ENCODE measurements at regions not wholly inside any gene's neighbourhood (a gene's known extent, or its start where the extent isn't known, plus 50 kb on each side); places are given as distances from the start of the nearest gene placed in this dataset.

GRCh38 chr3:16808393-16809107 lies 76.2 kb upstream of the PLCL2 start:
- in situ Hi-C loops (cut with MboI; ENCODE audit: low sequenced_read_pairs, unreplicated experiment): no loop called here
- DNase-seq (ENCODE audit: low spot score): no peak
- no peak for TF ChIP-seq CTCF (IDR thresholded peaks at IDR 0.05; ENCODE audit: borderline replicate concordance, control extremely low read depth, extremely low read depth, insufficient read depth, missing control alignments)

DNA sequence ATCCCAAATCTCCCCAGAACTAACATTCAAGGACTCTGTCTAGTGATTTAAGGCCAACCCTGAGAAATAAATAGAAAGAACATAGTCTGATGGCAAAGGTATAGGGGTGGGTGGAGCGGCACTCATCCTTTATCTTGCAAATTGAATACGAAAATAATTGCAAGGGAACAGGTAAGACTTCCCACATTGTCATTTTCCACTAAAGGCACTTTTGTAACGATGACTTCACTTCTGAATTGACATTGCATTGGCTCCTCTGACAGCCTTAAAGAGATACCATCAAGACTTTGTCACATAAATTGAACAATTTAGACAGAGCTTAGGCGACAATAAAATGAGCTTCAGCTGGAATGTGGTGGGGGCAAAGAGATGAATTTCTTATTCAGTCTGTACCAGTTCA lies 75.3 kb upstream of the PLCL2 start:
- in situ Hi-C loops (cut with MboI; ENCODE audit: low sequenced_read_pairs, unreplicated experiment): no loop called here
- DNase-seq (ENCODE audit: low spot score): no peak
- no peak for TF ChIP-seq CTCF (IDR thresholded peaks at IDR 0.05; ENCODE audit: borderline replicate concordance, control extremely low read depth, extremely low read depth, insufficient read depth, missing control alignments)

DNA sequence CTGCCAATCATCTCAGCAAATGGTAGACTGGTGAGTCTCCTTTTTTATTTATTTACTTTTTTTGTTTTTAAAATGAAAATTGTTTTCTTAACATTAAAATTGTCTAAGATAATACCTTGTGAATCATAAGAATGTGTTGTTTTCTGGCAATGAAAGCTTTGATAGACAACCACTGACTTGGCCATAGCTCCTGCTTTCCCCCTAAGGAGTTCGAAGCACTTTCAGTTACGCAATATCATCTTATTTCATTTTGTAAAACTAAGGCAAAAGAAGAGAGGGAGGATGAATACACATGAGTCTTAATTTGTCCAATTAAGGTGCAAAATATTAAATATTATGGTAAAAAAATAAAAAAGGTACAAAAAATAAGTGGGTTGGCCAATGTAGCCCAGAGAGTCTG lies 74.8 kb upstream of the PLCL2 start:
- no peak for TF ChIP-seq CTCF (IDR thresholded peaks at IDR 0.05; ENCODE audit: borderline replicate concordance, control extremely low read depth, extremely low read depth, insufficient read depth, missing control alignments)
- no peak for DNase-seq (ENCODE audit: low spot score)
- in situ Hi-C loops (cut with MboI; ENCODE audit: low sequenced_read_pairs, unreplicated experiment): no loop called here

DNA sequence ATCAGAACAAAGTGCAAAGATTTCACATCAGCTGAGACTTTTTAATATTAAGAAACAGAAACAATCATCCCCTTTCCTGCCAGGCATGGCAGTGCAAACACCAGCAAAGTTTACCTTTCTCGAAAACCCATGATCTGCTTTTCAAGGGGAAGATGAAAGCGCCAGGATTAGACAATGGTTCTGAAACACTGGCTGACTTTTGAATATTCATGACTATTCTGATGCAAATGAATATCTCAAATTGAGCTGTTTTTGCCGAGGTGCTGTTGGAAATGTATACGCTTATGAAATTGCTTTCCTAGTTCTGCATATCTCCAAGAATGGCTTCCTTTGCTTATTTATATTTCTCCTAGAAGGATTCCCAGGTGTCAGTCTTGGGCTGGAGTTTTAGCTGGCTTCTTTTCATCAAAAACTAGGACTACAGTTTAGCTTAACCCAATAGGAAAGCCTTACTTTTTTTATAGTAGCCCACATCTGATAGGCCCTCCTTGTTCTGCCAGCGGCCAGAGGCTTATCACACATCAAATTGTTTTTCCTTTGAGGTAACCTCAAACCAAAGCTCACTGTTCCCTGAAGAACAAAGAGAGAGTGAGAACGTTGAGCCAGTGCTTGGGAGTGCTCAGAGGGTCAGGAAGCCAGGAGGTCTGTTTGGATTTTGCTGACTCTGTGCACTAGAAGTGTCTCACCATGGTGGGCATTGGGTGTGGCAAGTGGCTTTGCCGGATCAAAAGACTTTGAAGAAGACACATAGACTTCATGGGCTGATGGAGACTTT lies 74.0 kb upstream of the PLCL2 start:
- TF ChIP-seq CTCF (IDR thresholded peaks at IDR 0.05; ENCODE audit: borderline replicate concordance, control extremely low read depth, extremely low read depth, insufficient read depth, missing control alignments): no peak
- in situ Hi-C loops (cut with MboI; ENCODE audit: low sequenced_read_pairs, unreplicated experiment): no loop called here
- no peak for DNase-seq (ENCODE audit: low spot score)

DNA sequence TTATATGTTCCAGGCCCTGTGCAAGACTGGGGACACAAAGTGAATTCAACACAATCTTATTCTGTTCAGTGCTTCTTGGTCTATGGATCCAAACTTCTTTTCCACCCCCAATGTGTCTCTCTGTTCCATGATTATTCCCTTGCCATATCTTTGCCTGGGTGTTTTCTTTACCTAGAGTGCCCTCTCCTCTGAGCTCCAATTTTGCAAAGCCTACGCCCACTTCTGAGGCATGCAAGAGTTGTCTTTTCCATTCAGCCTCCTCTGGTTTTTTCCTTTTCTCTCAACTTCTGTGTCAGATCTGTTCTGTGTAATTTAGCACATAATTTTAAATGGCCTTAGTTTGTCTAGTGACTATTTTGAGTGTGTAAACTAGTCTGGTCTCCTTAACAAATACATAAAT lies 72.8 kb upstream of the PLCL2 start:
- DNase-seq (ENCODE audit: low spot score): no peak
- in situ Hi-C loops (cut with MboI; ENCODE audit: low sequenced_read_pairs, unreplicated experiment): no loop called here
- TF ChIP-seq CTCF (IDR thresholded peaks at IDR 0.05; ENCODE audit: borderline replicate concordance, control extremely low read depth, extremely low read depth, insufficient read depth, missing control alignments): no peak

GRCh38 chr3:16813336-16813735 lies 71.4 kb upstream of the PLCL2 start:
- TF ChIP-seq CTCF (IDR thresholded peaks at IDR 0.05; ENCODE audit: borderline replicate concordance, control extremely low read depth, extremely low read depth, insufficient read depth, missing control alignments): no peak
- in situ Hi-C loops (cut with MboI; ENCODE audit: low sequenced_read_pairs, unreplicated experiment): no loop called here

More at GRCh38 chr3:16813336-16813735, 71.4 kb upstream of the PLCL2 start:
- DNase-seq (ENCODE audit: low spot score): no peak

All from GM13976 (cell line).